ENCODE measurements at regions not wholly inside any gene's neighbourhood (a gene's known extent, or its start where the extent isn't known, plus 50 kb on each side); places are given as distances from the start of the nearest gene placed in this dataset.

GRCh38 chr2:9085353-9085752, 81.9 kb upstream of the MBOAT2 start:
- DNase-seq (ENCODE audit: low read depth in 1 of 2, low spot score in 1 of 2): no peak

GRCh38 chr2:9083287-9083686, 79.8 kb upstream of the MBOAT2 start:
- DNase-seq (ENCODE audit: low read depth in 1 of 2, low spot score in 1 of 2): no peak

GRCh38 chr2:9082158-9082557, 78.7 kb upstream of the MBOAT2 start:
- no peak for DNase-seq (ENCODE audit: low read depth in 1 of 2, low spot score in 1 of 2)

- DNase-seq (ENCODE audit: low read depth in 1 of 2, low spot score in 1 of 2): no peak
Observed at GRCh38 chr2:9081750-9082149, 78.3 kb upstream of the MBOAT2 start.

GRCh38 chr2:9078405-9078804, 74.9 kb upstream of the MBOAT2 start:
- no peak for DNase-seq (ENCODE audit: low read depth in 1 of 2, low spot score in 1 of 2)

- no peak for DNase-seq (ENCODE audit: low read depth in 1 of 2, low spot score in 1 of 2)
Observed at GRCh38 chr2:9077691-9078090, 74.2 kb upstream of the MBOAT2 start.

- no peak for DNase-seq (ENCODE audit: low read depth in 1 of 2, low spot score in 1 of 2)
Observed at GRCh38 chr2:9076755-9077154, 73.3 kb upstream of the MBOAT2 start.

GRCh38 chr2:9076210-9076609, 72.7 kb upstream of the MBOAT2 start:
- no peak for DNase-seq (ENCODE audit: low read depth in 1 of 2, low spot score in 1 of 2)

GRCh38 chr2:9074930-9075329, 71.4 kb upstream of the MBOAT2 start:
- no peak for DNase-seq (ENCODE audit: low read depth in 1 of 2, low spot score in 1 of 2)

- no peak for DNase-seq (ENCODE audit: low read depth in 1 of 2, low spot score in 1 of 2)
Observed at GRCh38 chr2:9071584-9072124, 68.2 kb upstream of the MBOAT2 start.

- no peak for DNase-seq (ENCODE audit: low read depth in 1 of 2, low spot score in 1 of 2)
Observed at GRCh38 chr2:9071032-9071431, 67.5 kb upstream of the MBOAT2 start.

- no peak for DNase-seq (ENCODE audit: low read depth in 1 of 2, low spot score in 1 of 2)
Observed at GRCh38 chr2:9069543-9069942, 66.1 kb upstream of the MBOAT2 start.

- DNase-seq (ENCODE audit: low read depth in 1 of 2, low spot score in 1 of 2): no peak
Observed at GRCh38 chr2:9065901-9066300, 62.4 kb upstream of the MBOAT2 start.

- DNase-seq (ENCODE audit: low read depth in 1 of 2, low spot score in 1 of 2): no peak
Observed at GRCh38 chr2:9063023-9063606, 59.6 kb upstream of the MBOAT2 start.

- no peak for DNase-seq (ENCODE audit: low read depth in 1 of 2, low spot score in 1 of 2)
Observed at GRCh38 chr2:9060819-9061218, 57.3 kb upstream of the MBOAT2 start.

GRCh38 chr2:9057939-9058761, 54.7 kb upstream of the MBOAT2 start:
- DNase-seq (ENCODE audit: low read depth in 1 of 2, low spot score in 1 of 2): no peak

GRCh38 chr2:9055471-9055870, 52.0 kb upstream of the MBOAT2 start:
- no peak for DNase-seq (ENCODE audit: low read depth in 1 of 2, low spot score in 1 of 2)

- no peak for DNase-seq (ENCODE audit: low read depth in 1 of 2, low spot score in 1 of 2)
Observed at GRCh38 chr2:9053534-9053931, 50.0 kb upstream of the MBOAT2 start.

All from activated CD4-positive, alpha-beta T cell treated with anti-CD3 and anti-CD28 coated beads, Interleukin-2, amount 50 U/mL, for 24 hours (primary cell).